ENCODE measurements at regions not wholly inside any gene's neighbourhood (a gene's known extent, or its start where the extent isn't known, plus 50 kb on each side); places are given as distances from the start of the nearest gene placed in this dataset.

DNA sequence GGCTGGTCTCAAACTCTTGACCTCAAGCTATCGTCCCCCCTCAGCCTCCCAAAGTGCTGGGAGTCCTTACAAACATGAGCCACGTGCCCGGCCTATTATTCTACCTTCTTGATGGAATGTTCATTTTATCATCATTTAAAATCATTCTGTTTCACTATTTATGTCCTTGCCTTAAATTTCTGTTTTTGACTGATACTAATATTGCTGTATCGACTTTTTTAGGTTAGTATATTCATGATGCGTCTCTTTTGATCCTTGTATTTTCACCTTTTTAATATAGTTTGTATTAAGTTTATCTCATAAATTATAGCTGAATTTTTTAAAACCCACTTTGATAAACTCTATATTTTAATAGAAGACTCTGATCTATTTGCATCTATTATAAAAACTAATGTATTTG lies 98.4 kb upstream of the STXBP5 start:
- TF ChIP-seq CTCF (conservative IDR thresholded peaks at IDR 0.05; ENCODE audit: low read length): no peak
- TF ChIP-seq EZH2phosphoT487 (IDR thresholded peaks at IDR 0.05; ENCODE audit: borderline replicate concordance, low read depth, low read length): no peak
